CD4-positive, alpha-beta memory T cell (primary cell): ENCODE measurements at regions not wholly inside any gene's neighbourhood (a gene's known extent, or its start where the extent isn't known, plus 50 kb on each side); places are given as distances from the start of the nearest gene placed in this dataset.

Experiments
- CTCF ChIA-PET: fragments of 350-600 bp; sonication (Branson Sonifier 250); formaldehyde crosslinking; loops from one replicate; lab custom pipeline; 2021; ENCODE audit warnings: inconsistent platforms; ENCODE audit not compliant: partially characterized antibody; lab: Charles Lee
- POLR2A ChIA-PET: fragments of 350-600 bp; sonication (Branson Sonifier 250); formaldehyde crosslinking; loops from one replicate; lab custom pipeline; 2021; ENCODE audit not compliant: partially characterized antibody; lab: Charles Lee
- DNase-seq, 5 donors: peaks; one replicate each; pipeline versions ENCODE4 v3.0.0 to v3.0.0-alpha.2; 2020 to 2022; ENCODE audit warnings: mixed read lengths in 1 of 5
- H3K27ac ChIP-seq: one replicate; pipeline ENCODE4 v1.7.0; 2013; ENCODE audit warnings: low read depth, low read length
- H3K27me3 ChIP-seq: 2 replicates; pipeline ENCODE4 v1.7.0; 2013; ENCODE audit warnings: mild to moderate bottlenecking, low read length, moderate library complexity; ENCODE audit not compliant: insufficient read depth
- H3K36me3 ChIP-seq: 2 replicates; pipeline ENCODE4 v1.7.0; 2013; ENCODE audit warnings: mild to moderate bottlenecking, low read length, moderate library complexity; ENCODE audit not compliant: insufficient read depth
- H3K4me1 ChIP-seq: 2 replicates; pipeline ENCODE4 v1.7.0; 2013; ENCODE audit warnings: mild to moderate bottlenecking, low read length, moderate library complexity; ENCODE audit not compliant: insufficient read depth
- H3K4me3 ChIP-seq, 2 donors: one replicate each; pipeline ENCODE4 v1.7.0; 2013; ENCODE audit warnings: low read length in 2 of 2, mild to moderate bottlenecking in 1 of 2
- H3K9me3 ChIP-seq, 2 donors: one replicate each; pipeline ENCODE4 v1.7.0; 2013; ENCODE audit warnings: low read length in 2 of 2, control low read depth in 1 of 2; ENCODE audit not compliant: control insufficient read depth in 1 of 2
- H3K27ac Mint-ChIP-seq, 7 donors: one replicate each; pipeline ENCODE4 v1.8.0; 2020 to 2021; ENCODE audit warnings: mixed read lengths in 7 of 7, mild to moderate bottlenecking in 6 of 7, inconsistent platforms in 3 of 7, moderate library complexity in 3 of 7
- H3K27me3 Mint-ChIP-seq, 2 donors: one replicate each; pipeline ENCODE4 v1.8.0; 2020 to 2021; ENCODE audit warnings: mixed read lengths in 2 of 2
- H3K36me3 Mint-ChIP-seq, 2 donors: one replicate each; pipeline ENCODE4 v1.8.0; 2020 to 2021; ENCODE audit warnings: mixed read lengths in 2 of 2, inconsistent platforms in 1 of 2, mild to moderate bottlenecking in 1 of 2
- H3K4me1 Mint-ChIP-seq, 4 donors: one replicate each; pipeline ENCODE4 v1.8.0; 2020 to 2021; ENCODE audit warnings: mixed read lengths in 4 of 4, mild to moderate bottlenecking in 1 of 4
- H3K4me3 Mint-ChIP-seq, 8 donors: one replicate each; pipeline ENCODE4 v1.8.0; 2020 to 2021; ENCODE audit warnings: mixed read lengths in 8 of 8, mild to moderate bottlenecking in 7 of 8, moderate library complexity in 6 of 8, inconsistent platforms in 3 of 8
- H3K9me3 Mint-ChIP-seq, 8 donors: one replicate each; pipeline ENCODE4 v1.8.0; 2020 to 2021; ENCODE audit warnings: mixed read lengths in 8 of 8, mild to moderate bottlenecking in 5 of 8, inconsistent platforms in 3 of 8, moderate library complexity in 1 of 8
- intact Hi-C: fragments of 100-400 bp; cut with micrococcal nuclease; formaldehyde crosslinking; loops from one replicate; pipeline ENCODE4 v1.15.1; 2023

DNA sequence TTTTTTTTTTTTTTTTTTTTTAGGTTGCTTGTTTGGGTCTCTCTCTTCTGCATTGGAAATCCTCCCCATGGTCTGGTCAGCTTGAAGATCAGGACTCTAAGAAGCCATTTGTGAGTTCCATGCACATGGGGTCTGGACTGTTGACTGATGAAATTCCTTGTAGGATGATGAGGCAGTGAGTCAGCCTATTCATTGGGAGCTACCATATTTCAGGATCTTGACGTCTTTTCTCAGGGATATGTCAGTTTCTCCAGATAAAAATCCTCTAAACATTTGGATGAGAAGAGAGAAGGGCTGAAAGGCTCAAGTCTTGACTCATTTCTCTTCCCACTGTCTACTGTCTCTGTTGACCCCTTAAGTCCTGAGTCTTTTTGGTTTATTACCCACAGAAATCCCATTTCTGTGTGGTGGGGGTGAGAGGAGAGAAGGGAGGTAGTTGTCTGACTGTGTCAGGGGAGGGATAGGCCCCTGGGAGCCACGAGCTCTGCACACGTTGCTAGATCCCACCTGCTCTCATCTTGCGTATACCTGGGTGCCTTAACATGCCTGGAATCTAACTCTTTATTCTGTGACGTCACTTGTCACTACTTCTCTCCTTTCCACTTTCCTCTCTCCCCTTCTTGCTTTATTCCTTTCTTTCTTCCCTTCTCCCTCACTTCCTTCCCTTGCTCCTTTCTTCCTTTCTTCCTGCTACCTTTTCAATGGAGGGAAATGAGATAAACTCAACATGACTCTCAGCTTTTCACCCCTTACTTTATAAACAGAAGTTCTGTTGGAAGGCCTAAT, 333.1 kb upstream of the XYLT1 start:
- intact Hi-C loops, result no loop called here
- Histone ChIP-seq H3K4me1 (no peaks in the 10 kb centered on the region), H3K4me3 (no peak overlapping the region), H3K27me3 (no peaks in the 10 kb centered on the region), H3K9me3 (no peaks in the 10 kb centered on the region), H3K27ac (no peak overlapping the region), H3K36me3 (no peaks in the 10 kb centered on the region)
- POLR2A ChIA-PET, result no interaction called here
- CTCF ChIA-PET, result no interaction called here
- Mint-ChIP-seq H3K9me3 (peaks cover 0 to 4% (median 0%) of the 10 kb centered on the region in 8 donors), H3K27ac (no peak overlapping the region), H3K27me3 (peaks cover 8 to 9% of the 10 kb centered on the region in 2 donors), H3K4me3 (no peak overlapping the region), H3K4me1 (no peaks in the 10 kb centered on the region), H3K36me3 (no peaks in the 10 kb centered on the region)
- DNase-seq, result no peak

DNA sequence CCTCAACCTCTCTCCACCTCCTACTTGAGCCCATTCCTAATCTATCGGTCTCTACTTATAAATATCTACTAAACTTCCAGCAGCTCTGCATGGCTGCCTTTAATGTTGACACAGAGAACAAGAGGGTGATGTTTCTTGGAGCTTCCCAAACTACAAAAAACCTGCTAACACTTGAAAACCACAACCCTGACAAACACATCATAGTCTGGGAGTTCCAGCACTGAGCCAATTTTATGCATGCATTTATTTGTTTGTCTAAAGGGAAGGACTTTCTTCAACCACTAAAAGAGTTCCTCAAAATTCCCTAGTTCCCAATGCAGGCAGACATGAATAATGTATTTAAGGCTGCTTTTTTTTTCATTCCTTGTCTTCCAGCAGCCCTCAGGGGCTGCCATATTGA, 331.8 kb upstream of the XYLT1 start:
- Histone ChIP-seq H3K9me3 (no peaks in the 10 kb centered on the region), H3K4me3 (no peak overlapping the region), H3K27me3 (no peaks in the 10 kb centered on the region), H3K36me3 (no peaks in the 10 kb centered on the region), H3K4me1 (no peaks in the 10 kb centered on the region), H3K27ac (no peak overlapping the region)
- peaks cover 6 to 8% of the 10 kb centered on the region in 2 donors for H3K27me3 Mint-ChIP-seq
- intact Hi-C loops, result no loop called here
- H3K9me3 Mint-ChIP-seq, result peaks cover 0 to 4% (median 0%) of the 10 kb centered on the region in 8 donors
- H3K27ac Mint-ChIP-seq, result no peak overlapping the region
- H3K4me1 Mint-ChIP-seq, result no peaks in the 10 kb centered on the region
- no peaks in the 10 kb centered on the region for H3K36me3 Mint-ChIP-seq
- DNase-seq, result no peak
- ChIA-PET CTCF (no interaction called here), POLR2A (no interaction called here)
- no peak overlapping the region for H3K4me3 Mint-ChIP-seq

DNA sequence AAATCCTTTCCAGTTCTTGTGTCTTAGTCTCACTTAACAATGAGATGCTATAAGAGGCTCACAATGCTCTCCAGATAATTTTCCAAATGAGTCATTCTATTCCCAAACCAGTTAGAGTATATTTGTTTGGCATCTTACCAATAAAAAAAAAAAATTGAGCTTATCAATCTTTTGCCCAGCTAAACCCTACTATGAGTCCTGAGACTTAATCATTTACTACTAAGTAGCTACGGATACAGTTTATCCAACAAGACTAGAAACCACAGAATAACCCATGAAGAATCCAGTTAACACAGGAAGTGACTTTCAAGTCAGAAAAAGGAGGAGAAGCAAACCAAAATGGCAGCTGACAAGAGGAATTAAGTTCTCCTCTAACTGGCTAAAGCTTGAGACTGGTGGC, 330.3 kb upstream of the XYLT1 start:
- Histone ChIP-seq H3K27me3 (no peaks in the 10 kb centered on the region), H3K27ac (no peak overlapping the region), H3K36me3 (no peaks in the 10 kb centered on the region), H3K4me1 (no peaks in the 10 kb centered on the region), H3K9me3 (no peaks in the 10 kb centered on the region), H3K4me3 (no peak overlapping the region)
- intact Hi-C loops, result no loop called here
- CTCF ChIA-PET, result no interaction called here
- Mint-ChIP-seq H3K9me3 (peaks cover 0 to 4% (median 0%) of the 10 kb centered on the region in 8 donors), H3K27ac (no peak overlapping the region), H3K4me1 (no peaks in the 10 kb centered on the region), H3K4me3 (no peak overlapping the region), H3K27me3 (peaks cover 2 to 8% of the 10 kb centered on the region in 2 donors), H3K36me3 (no peaks in the 10 kb centered on the region)
- DNase-seq, result no peak
- POLR2A ChIA-PET, result no interaction called here

DNA sequence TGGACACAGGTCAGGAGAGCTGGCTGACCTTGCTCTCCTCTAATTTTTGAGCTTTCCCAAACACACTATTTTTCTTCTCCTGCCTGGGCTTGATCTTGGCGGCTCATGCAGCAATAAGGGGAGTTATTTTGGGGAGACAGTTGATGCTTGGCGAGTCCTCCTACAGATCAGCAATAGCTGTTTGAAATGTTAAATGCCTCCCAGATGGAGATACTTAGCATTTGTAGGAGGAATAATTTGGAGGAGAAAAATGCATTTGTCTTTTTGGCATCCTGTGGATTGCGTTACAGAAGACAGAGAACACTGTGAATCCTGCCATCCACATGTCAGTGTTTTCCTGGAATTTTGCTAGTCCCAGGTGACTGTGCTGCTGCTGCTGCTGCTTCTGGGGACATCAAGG, 328.0 kb upstream of the XYLT1 start:
- intact Hi-C loops, result no loop called here
- Histone ChIP-seq H3K27ac (no peak overlapping the region), H3K36me3 (no peaks in the 10 kb centered on the region), H3K9me3 (no peaks in the 10 kb centered on the region), H3K4me3 (no peak overlapping the region), H3K4me1 (no peaks in the 10 kb centered on the region), H3K27me3 (no peaks in the 10 kb centered on the region)
- Mint-ChIP-seq H3K4me3 (no peak overlapping the region), H3K36me3 (no peaks in the 10 kb centered on the region), H3K27ac (no peak overlapping the region), H3K9me3 (peaks cover 0 to 2% (median 0%) of the 10 kb centered on the region in 8 donors), H3K4me1 (no peaks in the 10 kb centered on the region), H3K27me3 (peaks cover 2% of the 10 kb centered on the region in 2 donors)
- ChIA-PET CTCF (no interaction called here), POLR2A (no interaction called here)
- DNase-seq, result no peak

DNA sequence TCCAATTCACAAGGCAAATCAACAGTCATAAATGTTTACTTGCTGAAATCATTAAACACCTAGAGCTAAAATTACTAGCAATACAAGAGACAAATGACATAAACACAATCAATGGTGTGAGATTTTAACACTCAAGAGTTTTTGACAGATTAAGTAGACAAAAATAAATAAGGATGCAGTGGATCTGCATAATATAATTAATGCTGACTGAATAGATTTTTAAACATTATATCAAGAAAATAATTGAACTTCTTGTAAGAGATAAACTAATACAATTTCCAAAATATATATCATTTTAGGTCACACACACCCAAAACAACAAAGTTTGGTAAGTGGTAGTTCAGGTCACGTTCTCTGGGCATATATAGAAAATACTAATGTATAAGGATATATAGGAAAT, 322.6 kb upstream of the XYLT1 start:
- Histone ChIP-seq H3K36me3 (no peaks in the 10 kb centered on the region), H3K4me1 (no peaks in the 10 kb centered on the region), H3K9me3 (no peaks in the 10 kb centered on the region), H3K27me3 (no peaks in the 10 kb centered on the region), H3K27ac (no peak overlapping the region), H3K4me3 (no peak overlapping the region)
- no peak for DNase-seq
- H3K27ac Mint-ChIP-seq, result no peak overlapping the region
- ChIA-PET POLR2A (no interaction called here), CTCF (no interaction called here)
- H3K9me3 Mint-ChIP-seq, result peaks cover 0 to 5% (median 2%) of the 10 kb centered on the region in 8 donors
- intact Hi-C loops, result no loop called here
- peaks cover 2 to 6% of the 10 kb centered on the region in 2 donors for H3K27me3 Mint-ChIP-seq
- no peaks in the 10 kb centered on the region for H3K36me3 Mint-ChIP-seq
- H3K4me3 Mint-ChIP-seq, result no peak overlapping the region
- H3K4me1 Mint-ChIP-seq, result no peaks in the 10 kb centered on the region

DNA sequence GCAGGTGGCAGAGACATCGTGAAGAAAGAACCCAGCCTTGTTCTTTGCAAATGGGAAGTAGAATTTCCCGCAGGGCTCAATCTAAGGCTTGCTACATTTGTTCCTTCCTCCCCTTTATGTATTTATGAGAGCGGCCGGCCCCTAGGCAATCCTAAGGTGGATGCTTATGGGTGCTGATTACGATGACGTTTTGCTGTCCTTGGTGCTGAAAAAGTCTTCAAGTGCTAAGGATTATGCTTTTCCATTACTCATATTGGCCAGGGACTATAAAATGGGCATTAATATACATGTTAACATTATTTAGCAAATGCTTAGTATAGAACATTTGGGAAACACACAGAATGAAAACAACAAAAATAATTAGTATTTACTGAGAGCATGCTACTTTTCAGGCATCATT, 313.3 kb upstream of the XYLT1 start:
- no peak for DNase-seq
- no peaks in the 10 kb centered on the region for H3K4me1 Mint-ChIP-seq
- CTCF ChIA-PET, result no interaction called here

DNA sequence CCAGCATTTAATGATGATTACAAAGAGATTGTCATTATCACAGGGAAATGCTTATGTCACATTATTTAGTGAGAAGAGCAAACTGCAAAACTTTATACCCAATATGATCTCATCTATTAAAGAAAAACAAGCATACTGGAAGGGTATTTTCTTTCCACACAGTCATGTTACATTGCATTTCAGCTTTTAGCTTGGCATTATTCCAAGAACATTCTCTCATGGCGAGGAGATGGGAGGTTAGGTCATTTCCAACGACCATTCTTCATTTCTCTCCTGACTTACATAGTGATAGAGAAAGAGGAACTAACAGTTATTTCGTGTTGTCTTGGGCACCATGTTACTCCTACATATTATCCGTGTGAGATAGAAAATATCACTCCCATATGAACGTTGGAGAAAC, 309.4 kb upstream of the XYLT1 start:
- ChIA-PET CTCF (no interaction called here), POLR2A (no interaction called here)
- intact Hi-C loops, result no loop called here
- H3K27me3 ChIP-seq, result no peaks in the 10 kb centered on the region
- no peaks in the 10 kb centered on the region for H3K9me3 ChIP-seq
- Mint-ChIP-seq H3K27ac (no peak overlapping the region), H3K27me3 (peaks cover 5 to 18% of the 10 kb centered on the region in 2 donors), H3K4me3 (no peak overlapping the region), H3K4me1 (no peaks in the 10 kb centered on the region), H3K9me3 (peaks cover 0 to 6% (median 0%) of the 10 kb centered on the region in 8 donors), H3K36me3 (no peaks in the 10 kb centered on the region)
- no peak overlapping the region for H3K4me3 ChIP-seq
- H3K36me3 ChIP-seq, result no peaks in the 10 kb centered on the region
- DNase-seq, result no peak
- no peaks in the 10 kb centered on the region for H3K4me1 ChIP-seq
- H3K27ac ChIP-seq, result no peak overlapping the region

More for the DNA sequence above, 313.3 kb upstream of the XYLT1 start:
- Mint-ChIP-seq H3K9me3 (no peaks in the 10 kb centered on the region), H3K4me3 (no peak overlapping the region), H3K27me3 (peaks cover 4 to 8% of the 10 kb centered on the region in 2 donors), H3K36me3 (no peaks in the 10 kb centered on the region), H3K27ac (no peak overlapping the region)
- intact Hi-C loops, result no loop called here
- POLR2A ChIA-PET, result no interaction called here
- Histone ChIP-seq H3K27me3 (no peaks in the 10 kb centered on the region), H3K4me3 (no peak overlapping the region), H3K36me3 (no peaks in the 10 kb centered on the region), H3K27ac (no peak overlapping the region), H3K4me1 (no peaks in the 10 kb centered on the region), H3K9me3 (no peaks in the 10 kb centered on the region)
